ENCODE measurements at regions not wholly inside any gene's neighbourhood (a gene's known extent, or its start where the extent isn't known, plus 50 kb on each side); places are given as distances from the start of the nearest gene placed in this dataset.

DNA sequence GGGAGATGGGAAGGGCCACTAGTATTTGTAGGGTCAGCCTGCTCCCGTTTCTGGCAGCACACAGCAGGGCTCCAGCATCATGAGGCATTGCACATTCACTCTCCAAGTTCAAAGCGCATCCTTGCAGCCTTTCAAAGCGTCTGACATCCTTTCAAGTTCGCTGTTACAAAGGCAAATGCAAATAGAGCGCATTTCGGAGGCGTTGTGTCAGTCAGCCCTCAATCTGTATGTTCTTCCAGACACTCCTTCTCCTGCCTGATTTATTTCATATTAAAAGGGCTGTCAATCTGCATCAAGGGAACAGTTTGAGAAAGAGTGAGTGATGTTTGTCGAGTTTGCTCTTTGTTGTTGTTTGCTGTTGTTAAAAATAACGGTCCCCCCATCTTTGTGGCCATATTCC, 188.5 kb downstream of the SNX10 start:
- H3K27ac ChIP-seq (ENCODE audit: insufficient read depth, low read length), result no peak overlapping the region
- H3K14ac ChIP-seq (replicated peaks; ENCODE audit: low read depth, low read length), result no peak overlapping the region
- no peak overlapping the region for H4K8ac ChIP-seq (ENCODE audit: low read depth in 2 of 2, low read length in 2 of 2)
- in situ Hi-C loops (cut with MboI; ENCODE audit: low sequenced_read_pairs) (no loop called here), intact Hi-C loops (cut with micrococcal nuclease) (no loop called here), dilution Hi-C loops (cut with HindIII; ENCODE audit: low sequenced_read_pairs, unreplicated experiment) (no loop called here)
- no peak overlapping the region for H2BK5ac ChIP-seq (ENCODE audit: low read depth, low read length, poor library complexity, severe bottlenecking)
- POLR2A ChIA-PET (ENCODE audit: unreplicated experiment), result no interaction called here
- H3K4me3 ChIP-seq (ENCODE audit: insufficient read depth, low read depth, low read length), result no peak overlapping the region
- no peak overlapping the region for H2BK15ac ChIP-seq (ENCODE audit: low read depth, low read length)
- TF ChIP-seq MAZ (IDR thresholded peaks at IDR 0.05; ENCODE audit: borderline replicate concordance, low read depth, low read length) (no peak), BHLHE40 (IDR thresholded peaks at IDR 0.05; ENCODE audit: low read depth, low read length) (no peak), NFE2L2 (IDR thresholded peaks at IDR 0.05; ENCODE audit: low read depth, low read length) (no peak), MAFK (IDR thresholded peaks at IDR 0.05; ENCODE audit: low read depth, low read length) (no peak), RCOR1 (IDR thresholded peaks at IDR 0.05; ENCODE audit: insufficient replicate concordance, low read length) (no peak), FOS (IDR thresholded peaks at IDR 0.05; ENCODE audit: low read depth, low read length) (no peak), SMC3 (IDR thresholded peaks at IDR 0.05; ENCODE audit: low read depth, low read length) (no peak), MXI1 (IDR thresholded peaks at IDR 0.05; ENCODE audit: borderline replicate concordance, low read depth, low read length) (no peak), RAD21 (IDR thresholded peaks at IDR 0.05; ENCODE audit: low read length) (no peak), CHD1 (IDR thresholded peaks at IDR 0.05; ENCODE audit: low read depth, low read length) (no peak), POLR2A (IDR thresholded peaks at IDR 0.05; ENCODE audit: low read depth, low read length) (no peak), CEBPB (IDR thresholded peaks at IDR 0.05; ENCODE audit: low read depth, low read length) (no peak), RFX5 (IDR thresholded peaks at IDR 0.05; ENCODE audit: low read depth, low read length) (no peak)
- TF ChIP-seq, protein P1, sequence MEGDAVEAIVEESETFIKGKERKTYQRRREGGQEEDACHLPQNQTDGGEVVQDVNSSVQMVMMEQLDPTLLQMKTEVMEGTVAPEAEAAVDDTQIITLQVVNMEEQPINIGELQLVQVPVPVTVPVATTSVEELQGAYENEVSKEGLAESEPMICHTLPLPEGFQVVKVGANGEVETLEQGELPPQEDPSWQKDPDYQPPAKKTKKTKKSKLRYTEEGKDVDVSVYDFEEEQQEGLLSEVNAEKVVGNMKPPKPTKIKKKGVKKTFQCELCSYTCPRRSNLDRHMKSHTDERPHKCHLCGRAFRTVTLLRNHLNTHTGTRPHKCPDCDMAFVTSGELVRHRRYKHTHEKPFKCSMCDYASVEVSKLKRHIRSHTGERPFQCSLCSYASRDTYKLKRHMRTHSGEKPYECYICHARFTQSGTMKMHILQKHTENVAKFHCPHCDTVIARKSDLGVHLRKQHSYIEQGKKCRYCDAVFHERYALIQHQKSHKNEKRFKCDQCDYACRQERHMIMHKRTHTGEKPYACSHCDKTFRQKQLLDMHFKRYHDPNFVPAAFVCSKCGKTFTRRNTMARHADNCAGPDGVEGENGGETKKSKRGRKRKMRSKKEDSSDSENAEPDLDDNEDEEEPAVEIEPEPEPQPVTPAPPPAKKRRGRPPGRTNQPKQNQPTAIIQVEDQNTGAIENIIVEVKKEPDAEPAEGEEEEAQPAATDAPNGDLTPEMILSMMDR (conservative IDR thresholded peaks at IDR 0.05; ENCODE audit: low read depth, low read length), result no peak
- TF ChIP-seq, protein P2, sequence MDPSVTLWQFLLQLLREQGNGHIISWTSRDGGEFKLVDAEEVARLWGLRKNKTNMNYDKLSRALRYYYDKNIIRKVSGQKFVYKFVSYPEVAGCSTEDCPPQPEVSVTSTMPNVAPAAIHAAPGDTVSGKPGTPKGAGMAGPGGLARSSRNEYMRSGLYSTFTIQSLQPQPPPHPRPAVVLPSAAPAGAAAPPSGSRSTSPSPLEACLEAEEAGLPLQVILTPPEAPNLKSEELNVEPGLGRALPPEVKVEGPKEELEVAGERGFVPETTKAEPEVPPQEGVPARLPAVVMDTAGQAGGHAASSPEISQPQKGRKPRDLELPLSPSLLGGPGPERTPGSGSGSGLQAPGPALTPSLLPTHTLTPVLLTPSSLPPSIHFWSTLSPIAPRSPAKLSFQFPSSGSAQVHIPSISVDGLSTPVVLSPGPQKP (IDR thresholded peaks at IDR 0.05; ENCODE audit: borderline replicate concordance, low read depth, low read length), result no peak
- H3K9ac ChIP-seq (ENCODE audit: low read depth, low read length), result no peak overlapping the region
- no peak overlapping the region for H3K4me2 ChIP-seq (ENCODE audit: low read depth, low read length)
- H3K56ac ChIP-seq (ENCODE audit: extremely low read depth, insufficient read depth, low read length), result no peak overlapping the region
- H3K4ac ChIP-seq (ENCODE audit: low read depth, low read length), result no peak overlapping the region
- no peak for DNase-seq
- H2AFZ ChIP-seq (replicated peaks; ENCODE audit: low read length, poor library complexity), result no peak overlapping the region
- H2BK120ac ChIP-seq (ENCODE audit: low read depth, low read length), result no peak overlapping the region
- WGBS, 2 experiments (ENCODE audit: extremely low coverage in 2 of 2, insufficient read length in 1 of 2), result 70% methylated on average over 2 of the region's 9 CpGs; no CpG with 5 or more reads in 1 of the 2 experiments
- no peaks in the 10 kb centered on the region for H3K9me1 ChIP-seq (ENCODE audit: insufficient read depth, low read length)
- no peak overlapping the region for H3K23ac ChIP-seq (ENCODE audit: low read depth, low read length)
- BruUV-seq (replicated peaks), result no TSS peak
- H4K91ac ChIP-seq (ENCODE audit: insufficient read depth, low read depth, low read length), result no peak overlapping the region
- H3K9me3 ChIP-seq (ENCODE audit: control insufficient read depth, insufficient read depth, low read length), result no peaks in the 10 kb centered on the region
- H2AK5ac ChIP-seq (ENCODE audit: low read depth, low read length), result no peak overlapping the region
- no peak overlapping the region for H4K5ac ChIP-seq (ENCODE audit: low read depth, low read length)
- H3K4me1 ChIP-seq (ENCODE audit: control insufficient read depth, insufficient read depth, low read length), result no peaks in the 10 kb centered on the region
- no peak overlapping the region for H2BK20ac ChIP-seq (ENCODE audit: low read depth, low read length)
- CTCF ChIA-PET, result no interaction called here
- H3K18ac ChIP-seq (ENCODE audit: low read depth, low read length), result no peak overlapping the region
- H3K27me3 ChIP-seq (ENCODE audit: control insufficient read depth, insufficient read depth, low read length), result no peaks in the 10 kb centered on the region
- H3K79me1 ChIP-seq (ENCODE audit: low read depth in 1 of 2, low read length in 2 of 2), result no peaks in the 10 kb centered on the region
- no peak for ATAC-seq (ENCODE audit: low read depth)
- H2AK9ac ChIP-seq (replicated peaks; ENCODE audit: low read depth, low read length, poor library complexity), result no peak overlapping the region
- H4K20me1 ChIP-seq (ENCODE audit: insufficient read depth, low read length), result no peaks in the 10 kb centered on the region
- H3K36me3 ChIP-seq (ENCODE audit: control insufficient read depth, insufficient read depth, low read length), result no peaks in the 10 kb centered on the region
